ENCODE measurements at regions not wholly inside any gene's neighbourhood (a gene's known extent, or its start where the extent isn't known, plus 50 kb on each side); places are given as distances from the start of the nearest gene placed in this dataset.

DNA sequence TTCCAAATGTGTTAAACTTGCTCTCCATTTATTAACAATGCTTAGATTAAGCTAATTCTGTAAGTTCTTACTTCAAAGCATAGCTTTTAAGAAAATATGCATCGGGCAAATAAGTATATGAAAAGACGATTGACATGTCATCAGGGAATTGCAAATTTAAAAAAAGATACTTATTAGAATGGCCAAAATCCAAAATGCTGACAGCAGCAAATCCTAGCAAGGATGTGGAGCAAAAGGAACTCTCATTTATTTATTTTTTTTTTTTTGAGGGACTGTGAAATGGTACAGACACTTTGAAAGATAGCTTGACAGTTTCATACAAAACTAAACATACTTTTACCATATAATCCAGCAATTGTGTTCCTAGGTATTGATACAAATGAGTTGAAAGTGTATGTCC is 779.5 kb upstream of the MDGA2 start:
- TF ChIP-seq, protein P1, sequence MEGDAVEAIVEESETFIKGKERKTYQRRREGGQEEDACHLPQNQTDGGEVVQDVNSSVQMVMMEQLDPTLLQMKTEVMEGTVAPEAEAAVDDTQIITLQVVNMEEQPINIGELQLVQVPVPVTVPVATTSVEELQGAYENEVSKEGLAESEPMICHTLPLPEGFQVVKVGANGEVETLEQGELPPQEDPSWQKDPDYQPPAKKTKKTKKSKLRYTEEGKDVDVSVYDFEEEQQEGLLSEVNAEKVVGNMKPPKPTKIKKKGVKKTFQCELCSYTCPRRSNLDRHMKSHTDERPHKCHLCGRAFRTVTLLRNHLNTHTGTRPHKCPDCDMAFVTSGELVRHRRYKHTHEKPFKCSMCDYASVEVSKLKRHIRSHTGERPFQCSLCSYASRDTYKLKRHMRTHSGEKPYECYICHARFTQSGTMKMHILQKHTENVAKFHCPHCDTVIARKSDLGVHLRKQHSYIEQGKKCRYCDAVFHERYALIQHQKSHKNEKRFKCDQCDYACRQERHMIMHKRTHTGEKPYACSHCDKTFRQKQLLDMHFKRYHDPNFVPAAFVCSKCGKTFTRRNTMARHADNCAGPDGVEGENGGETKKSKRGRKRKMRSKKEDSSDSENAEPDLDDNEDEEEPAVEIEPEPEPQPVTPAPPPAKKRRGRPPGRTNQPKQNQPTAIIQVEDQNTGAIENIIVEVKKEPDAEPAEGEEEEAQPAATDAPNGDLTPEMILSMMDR (conservative IDR thresholded peaks at IDR 0.05; ENCODE audit: low read depth, low read length) = no peak
- TF ChIP-seq EZH2phosphoT487 (IDR thresholded peaks at IDR 0.05; ENCODE audit: borderline replicate concordance, low read length) (no peak), EZH2 (IDR thresholded peaks at IDR 0.05; ENCODE audit: low read length, unreplicated experiment) (no peak)
